Suppressor macrophage treated with lipopolysaccharide for 1 hour (primary cell): ENCODE measurements at regions not wholly inside any gene's neighbourhood (a gene's known extent, or its start where the extent isn't known, plus 50 kb on each side); places are given as distances from the start of the nearest gene placed in this dataset.

ENCODE experiments used
- DNase-seq, 3 donors: peaks; one replicate each; pipeline ENCODE4 v3.0.0-alpha.2; 2020 to 2022

GRCh38 chr22:49582678-49583077, 245.0 kb downstream of the BRD1 start:
- DNase-seq, result no peak

- DNase-seq, result no peak
These were observed 245.5 kb downstream of the BRD1 start for GRCh38 chr22:49582181-49582580.

- no peak for DNase-seq
These were observed 247.6 kb downstream of the BRD1 start for GRCh38 chr22:49580024-49580423.

GRCh38 chr22:49577168-49578060, 250.3 kb downstream of the BRD1 start:
- no peak for DNase-seq

GRCh38 chr22:49576241-49577141, 251.2 kb downstream of the BRD1 start:
- no peak for DNase-seq

GRCh38 chr22:49575703-49576081, 252.0 kb downstream of the BRD1 start:
- no peak for DNase-seq

GRCh38 chr22:49574881-49575702, 252.6 kb downstream of the BRD1 start:
- DNase-seq, result peak in 2 of 3 donors; percentile 8 to 18

GRCh38 chr22:49574205-49574880, 253.3 kb downstream of the BRD1 start:
- peak; percentile 2 to 26 (median 10) for DNase-seq

GRCh38 chr22:49573109-49573765, 254.4 kb downstream of the BRD1 start:
- no peak for DNase-seq

GRCh38 chr22:49571326-49571725, 256.3 kb downstream of the BRD1 start:
- no peak for DNase-seq

- DNase-seq, result no peak
These were observed 257.4 kb downstream of the BRD1 start for GRCh38 chr22:49570032-49570848.

- no peak for DNase-seq
These were observed 258.2 kb downstream of the BRD1 start for GRCh38 chr22:49569286-49570031.

GRCh38 chr22:49568751-49569285, 258.9 kb downstream of the BRD1 start:
- DNase-seq, result no peak

- peak; percentile 31 to 49 (median 35) for DNase-seq
These were observed 259.5 kb downstream of the BRD1 start for GRCh38 chr22:49567899-49568750.

GRCh38 chr22:49566693-49567092, 261.0 kb downstream of the BRD1 start:
- no peak for DNase-seq

GRCh38 chr22:49566141-49566541, 261.5 kb downstream of the BRD1 start:
- no peak for DNase-seq

GRCh38 chr22:49565516-49565855, 262.2 kb downstream of the BRD1 start:
- DNase-seq, result no peak

GRCh38 chr22:49564666-49565515, 262.8 kb downstream of the BRD1 start:
- DNase-seq, result no peak
